ENCODE measurements at regions not wholly inside any gene's neighbourhood (a gene's known extent, or its start where the extent isn't known, plus 50 kb on each side); places are given as distances from the start of the nearest gene placed in this dataset.

- TF ChIP-seq POLR2A (IDR thresholded peaks at IDR 0.05) (no peak), CTCF (IDR thresholded peaks at IDR 0.05 in 4 of 5, conservative IDR thresholded peaks at IDR 0.05 in 1 of 5) (no peak)
- H3K4me3 ChIP-seq, result no peak overlapping the region
- ATAC-seq (no peak), DNase-seq (no peak)
- H3K27me3 ChIP-seq, result no peaks in the 10 kb centered on the region
- in situ Hi-C loops (cut with MboI; ENCODE audit: low sequenced_read_pairs in 4 of 4), result no loop called here
- H3K9me3 ChIP-seq, result no peaks in the 10 kb centered on the region
- H3K27ac ChIP-seq, result no peak overlapping the region
- intact Hi-C loops (cut with DNase I; ENCODE audit: low total_unique reads), result no loop called here
- no peaks in the 10 kb centered on the region for H3K4me1 ChIP-seq
- no peaks in the 10 kb centered on the region for H3K36me3 ChIP-seq
Measured at GRCh38 chr11:134663506-134664313, 251.7 kb upstream of the B3GAT1 start.

GRCh38 chr11:134662629-134663360, 250.8 kb upstream of the B3GAT1 start:
- intact Hi-C loops (cut with DNase I; ENCODE audit: low total_unique reads), result no loop called here
- in situ Hi-C loops (cut with MboI; ENCODE audit: low sequenced_read_pairs in 4 of 4), result no loop called here
- no peaks in the 10 kb centered on the region for H3K27me3 ChIP-seq
- no peaks in the 10 kb centered on the region for H3K4me1 ChIP-seq
- ATAC-seq, result no peak
- DNase-seq, result no peak
- H3K9me3 ChIP-seq, result no peaks in the 10 kb centered on the region
- H3K4me3 ChIP-seq, result no peak overlapping the region
- no peaks in the 10 kb centered on the region for H3K36me3 ChIP-seq
- TF ChIP-seq CTCF (IDR thresholded peaks at IDR 0.05 in 4 of 5, conservative IDR thresholded peaks at IDR 0.05 in 1 of 5), result no peak
- no peak for TF ChIP-seq POLR2A (IDR thresholded peaks at IDR 0.05)
- H3K27ac ChIP-seq, result no peak overlapping the region

- ATAC-seq (no peak), DNase-seq (no peak)
- H3K36me3 ChIP-seq, result no peaks in the 10 kb centered on the region
- in situ Hi-C loops (cut with MboI; ENCODE audit: low sequenced_read_pairs in 4 of 4), result no loop called here
- intact Hi-C loops (cut with DNase I; ENCODE audit: low total_unique reads), result no loop called here
- no peaks in the 10 kb centered on the region for H3K27me3 ChIP-seq
- no peak for TF ChIP-seq CTCF (IDR thresholded peaks at IDR 0.05 in 4 of 5, conservative IDR thresholded peaks at IDR 0.05 in 1 of 5)
- no peak for TF ChIP-seq POLR2A (IDR thresholded peaks at IDR 0.05)
- no peaks in the 10 kb centered on the region for H3K9me3 ChIP-seq
- no peaks in the 10 kb centered on the region for H3K4me1 ChIP-seq
- no peak overlapping the region for H3K27ac ChIP-seq
- no peak overlapping the region for H3K4me3 ChIP-seq
Measured at GRCh38 chr11:134661660-134662059, 249.6 kb upstream of the B3GAT1 start.

GRCh38 chr11:134660416-134660815, 248.4 kb upstream of the B3GAT1 start:
- Histone ChIP-seq H3K4me3 (no peak overlapping the region), H3K4me1 (no peaks in the 10 kb centered on the region), H3K9me3 (no peaks in the 10 kb centered on the region), H3K36me3 (no peaks in the 10 kb centered on the region), H3K27me3 (no peaks in the 10 kb centered on the region), H3K27ac (no peak overlapping the region)
- intact Hi-C loops (cut with DNase I; ENCODE audit: low total_unique reads), result no loop called here
- ATAC-seq (no peak), DNase-seq (no peak)
- no peak for TF ChIP-seq CTCF (IDR thresholded peaks at IDR 0.05 in 4 of 5, conservative IDR thresholded peaks at IDR 0.05 in 1 of 5)
- no peak for TF ChIP-seq POLR2A (IDR thresholded peaks at IDR 0.05)
- in situ Hi-C loops (cut with MboI; ENCODE audit: low sequenced_read_pairs in 4 of 4), result no loop called here
